HG03064 (cell line): ENCODE measurements at regions not wholly inside any gene's neighbourhood (a gene's known extent, or its start where the extent isn't known, plus 50 kb on each side); places are given as distances from the start of the nearest gene placed in this dataset.

Experiments
- ATAC-seq: cut with Tn5 transposase; IDR thresholded peaks from one replicate; pipeline ENCODE4 v1.9.1; 2021; ENCODE audit warnings: low read depth; ENCODE audit not compliant: unreplicated experiment

DNA sequence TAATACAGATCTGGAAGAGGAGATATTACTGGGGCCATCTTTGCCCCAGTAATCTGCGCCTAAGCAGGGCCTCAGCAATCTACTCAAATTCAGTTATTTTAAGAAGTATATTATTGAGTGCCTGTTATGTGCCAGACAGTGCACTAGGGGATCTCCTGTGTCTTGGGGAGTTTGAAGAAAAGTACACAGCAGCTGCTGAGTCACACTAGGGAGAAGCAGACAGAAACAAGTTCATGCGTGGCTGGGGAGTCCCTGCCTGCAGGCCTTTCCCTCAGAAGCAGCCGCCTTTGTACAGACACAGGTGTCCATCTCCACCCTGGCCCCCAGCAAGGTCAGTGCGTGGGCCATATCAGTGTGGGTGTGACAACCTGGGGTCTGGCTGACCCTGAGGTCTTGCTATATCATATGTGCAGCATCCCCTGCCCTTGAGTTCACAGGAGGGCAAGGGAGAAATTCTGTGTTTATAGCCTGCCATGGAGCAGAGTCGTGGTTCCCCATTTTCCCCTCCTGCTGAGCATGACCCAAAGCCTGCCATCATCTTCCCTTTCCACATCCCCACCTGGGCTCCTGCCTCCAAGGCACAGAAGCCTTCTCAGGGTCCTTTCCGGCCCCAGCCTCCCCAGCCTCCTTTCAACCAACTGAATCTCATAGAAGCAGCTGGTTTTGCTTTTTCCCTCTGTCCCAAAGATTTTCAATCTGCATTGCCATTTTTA, 229.9 kb upstream of the SDK2 start:
- no peak for ATAC-seq

DNA sequence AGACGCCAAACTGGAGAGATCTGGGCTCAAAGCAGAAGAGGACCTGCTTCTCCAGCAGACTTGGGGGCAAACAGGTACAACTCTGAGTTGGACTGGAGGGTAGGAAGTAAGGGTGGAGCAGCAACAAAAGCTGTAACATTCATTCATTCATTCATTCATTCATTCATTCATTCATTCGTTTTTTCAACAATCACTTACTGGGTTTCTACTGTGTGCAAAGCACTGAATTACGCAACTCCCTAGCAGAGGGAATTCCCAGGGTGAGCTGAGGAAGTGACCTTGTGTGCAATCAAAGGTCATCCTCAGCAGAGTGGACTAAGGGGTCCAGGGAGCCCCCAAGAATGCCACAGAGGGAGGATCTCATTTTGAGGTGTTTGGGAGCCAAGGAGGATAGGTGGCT, 231.1 kb upstream of the SDK2 start:
- ATAC-seq = no peak

DNA sequence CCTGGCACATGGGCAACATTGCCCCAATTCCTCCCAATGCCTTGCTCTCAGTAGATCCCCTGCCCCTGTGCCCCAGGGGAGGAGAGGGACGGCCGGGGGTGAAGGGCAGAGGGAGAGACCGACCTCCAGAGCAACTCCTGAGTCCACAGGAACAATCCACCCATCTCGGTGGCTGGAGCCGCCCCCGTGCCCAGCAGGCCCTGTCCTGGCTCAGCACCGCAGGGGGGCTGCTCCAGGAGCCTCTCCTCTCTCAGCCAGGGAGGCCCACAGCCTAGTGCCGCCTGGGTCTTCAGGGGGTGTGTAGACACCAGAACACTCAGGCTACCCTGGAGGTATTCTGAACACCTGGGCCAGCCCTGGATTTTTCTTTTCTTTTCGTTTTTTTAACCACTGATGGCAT, 233.7 kb upstream of the SDK2 start:
- ATAC-seq = no peak

DNA sequence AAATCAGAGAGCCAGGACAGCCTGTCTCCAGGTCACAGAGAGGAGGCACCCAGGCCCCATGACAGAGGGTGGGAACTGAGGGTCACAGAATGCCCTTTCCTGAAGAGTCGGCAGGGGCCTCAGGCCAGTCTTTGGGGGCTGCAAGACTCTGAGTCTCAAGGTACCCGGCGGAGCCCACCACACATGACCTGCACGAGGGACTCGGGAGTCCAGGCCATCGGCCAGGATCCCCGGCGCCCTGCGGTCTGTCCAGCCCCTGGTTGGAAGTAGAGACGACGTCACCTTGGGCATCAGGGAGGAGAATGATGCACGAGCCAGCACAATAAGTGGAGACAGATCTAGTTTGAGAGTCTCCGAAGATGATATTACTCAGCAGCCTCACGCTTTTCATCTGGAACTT, 234.7 kb upstream of the SDK2 start:
- no peak for ATAC-seq

DNA sequence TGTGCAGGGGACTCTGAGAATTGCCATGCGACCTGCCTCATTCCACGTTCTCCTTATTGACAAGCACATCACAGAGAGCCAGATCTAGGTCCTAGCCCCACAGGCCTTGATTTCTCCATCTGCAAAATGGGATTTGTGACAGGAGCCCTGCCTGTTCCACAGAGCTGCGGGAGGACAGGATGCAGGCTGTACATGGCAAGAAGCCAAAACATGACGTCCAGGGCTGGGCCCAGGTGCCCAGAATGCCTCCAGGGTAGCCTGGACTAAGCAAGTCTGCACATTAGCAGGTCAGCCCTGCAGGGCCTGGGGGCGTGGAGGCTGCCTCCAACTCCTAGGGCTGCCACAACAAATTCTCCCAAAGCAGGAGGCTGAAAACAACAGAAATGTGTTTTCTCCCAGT, 235.7 kb upstream of the SDK2 start:
- ATAC-seq = no peak

- ATAC-seq = no peak
Measured at GRCh38 chr17:73882590-73882989, 238.3 kb upstream of the SDK2 start.

- no peak for ATAC-seq
Measured at GRCh38 chr17:73883175-73883574, 238.9 kb upstream of the SDK2 start.

DNA sequence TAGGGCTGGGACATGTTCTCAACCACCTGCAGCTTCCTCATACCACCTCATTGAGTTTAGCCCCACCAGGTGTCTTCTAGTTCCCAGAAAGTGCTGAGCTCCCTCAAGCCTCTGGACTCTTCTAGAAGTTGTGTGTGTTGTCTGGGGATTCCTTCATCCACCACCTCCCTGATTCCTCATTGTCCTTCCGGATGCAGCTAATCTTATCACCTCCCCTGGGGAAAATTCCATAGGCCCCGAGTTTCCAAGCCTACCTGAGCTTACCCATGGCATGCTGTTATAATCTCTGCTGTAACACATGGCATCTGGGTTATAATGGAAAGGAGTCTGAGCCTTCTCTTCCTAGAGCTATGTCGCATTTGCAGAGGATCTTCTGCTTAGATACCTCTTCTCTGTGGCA, 243.5 kb upstream of the SDK2 start:
- ATAC-seq = no peak

- no peak for ATAC-seq
Measured at GRCh38 chr17:73888862-73889261, 244.6 kb upstream of the SDK2 start.

DNA sequence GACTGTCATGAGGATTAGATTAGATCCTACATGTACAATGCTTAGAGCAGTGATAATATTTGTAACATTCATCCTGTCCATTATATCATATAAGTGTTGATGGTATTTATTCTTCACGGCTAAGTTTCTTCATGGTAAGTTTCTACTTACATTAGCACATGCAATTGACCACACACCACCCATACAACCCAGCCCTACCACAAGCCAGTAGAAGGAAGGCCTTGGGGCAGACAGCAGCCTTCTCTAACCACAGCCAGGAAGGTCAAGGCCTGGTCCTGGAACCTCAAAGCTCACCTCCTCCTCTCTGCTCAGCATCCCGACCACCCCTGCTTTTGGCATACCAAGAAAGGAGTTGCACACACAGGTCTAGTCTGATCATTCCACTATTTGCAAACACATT, 245.2 kb upstream of the SDK2 start:
- no peak for ATAC-seq

DNA sequence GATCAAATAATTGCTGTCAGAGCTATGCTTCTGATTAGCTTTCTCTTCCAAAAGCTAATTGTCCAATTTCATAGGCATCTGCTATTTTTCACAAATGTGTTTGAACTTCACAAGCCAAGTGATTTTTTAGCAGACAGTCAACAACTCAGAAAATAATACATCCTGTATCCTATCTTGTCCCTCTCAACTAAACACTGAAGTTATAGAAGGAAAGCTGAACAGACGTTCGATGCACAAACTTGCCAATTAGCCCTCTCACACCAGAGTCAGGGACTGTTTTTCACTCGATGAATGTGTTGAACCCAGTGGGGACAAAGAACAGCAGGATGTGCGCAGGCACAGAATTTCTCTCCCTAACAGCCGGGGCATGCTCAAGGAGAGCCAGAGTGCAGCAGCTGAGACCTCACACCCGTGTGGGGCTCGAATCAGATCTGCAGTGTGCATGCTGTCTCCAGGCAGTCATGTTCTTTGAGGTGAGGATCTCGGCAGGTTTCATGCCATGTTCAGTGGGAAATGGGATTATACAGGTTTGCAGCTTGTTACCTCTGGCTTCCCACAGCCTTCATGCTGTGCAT, 246.7 kb upstream of the SDK2 start:
- ATAC-seq = no peak

DNA sequence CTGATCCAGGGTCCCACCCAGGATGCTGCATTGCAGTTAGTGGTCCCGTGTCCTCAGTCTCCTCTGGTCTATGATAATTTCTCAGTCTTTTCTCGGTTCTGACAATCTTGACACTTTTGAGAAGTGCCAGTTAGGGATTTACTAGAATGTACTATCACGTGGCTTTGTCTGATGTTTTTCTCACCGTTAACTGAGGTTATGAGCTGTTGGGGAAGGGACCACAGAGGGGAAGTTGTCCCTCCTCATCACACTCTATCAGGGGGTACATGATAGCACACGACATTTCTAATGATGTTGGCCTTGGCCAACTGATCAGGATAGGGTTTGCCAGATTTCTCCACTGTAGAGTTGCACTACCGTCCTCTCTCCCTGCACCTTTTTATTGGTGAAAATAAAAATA, 250.9 kb upstream of the SDK2 start:
- ATAC-seq = no peak

DNA sequence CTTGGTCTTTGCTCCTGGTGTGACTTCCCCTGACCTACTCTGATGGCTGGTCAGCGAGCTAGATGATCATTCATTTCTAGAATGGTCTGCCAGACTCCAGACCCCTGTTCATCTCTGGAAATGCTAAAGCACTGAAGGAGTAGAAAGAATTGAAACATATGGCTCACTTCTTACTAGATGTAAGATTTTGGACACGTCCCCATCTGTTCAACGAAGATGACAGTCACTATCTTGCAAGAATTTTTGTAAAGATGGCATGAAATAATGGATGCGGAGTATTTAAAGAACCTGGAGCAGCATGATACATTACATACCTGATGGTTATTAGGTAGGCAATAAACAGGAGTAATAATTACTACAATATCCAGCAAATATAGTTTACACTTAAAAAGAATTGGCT, 252.7 kb upstream of the SDK2 start:
- ATAC-seq = no peak

DNA sequence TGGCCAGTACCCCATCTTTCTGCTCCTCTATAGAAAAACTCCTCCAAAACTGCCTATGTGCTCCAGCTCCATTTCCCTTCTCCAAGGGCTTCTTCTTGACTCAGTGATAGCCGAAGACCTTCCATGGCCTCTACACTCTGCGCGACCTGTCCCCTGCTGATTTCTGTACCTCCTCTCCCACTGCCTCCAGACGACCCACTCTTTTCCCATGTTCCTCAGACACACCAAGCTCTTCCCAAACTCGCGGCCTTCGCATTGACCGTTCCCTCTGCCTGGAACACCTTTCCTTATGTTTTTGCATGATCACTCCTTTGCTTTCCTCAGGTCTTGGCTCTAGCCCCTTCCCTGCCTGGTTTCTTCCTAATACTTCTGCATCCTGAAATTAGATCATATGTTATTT, 255.6 kb upstream of the SDK2 start:
- no peak for ATAC-seq

- no peak for ATAC-seq
Measured at GRCh38 chr17:73900516-73900915, 256.3 kb upstream of the SDK2 start.

GRCh38 chr17:73901249-73901648, 257.0 kb upstream of the SDK2 start:
- ATAC-seq = no peak

DNA sequence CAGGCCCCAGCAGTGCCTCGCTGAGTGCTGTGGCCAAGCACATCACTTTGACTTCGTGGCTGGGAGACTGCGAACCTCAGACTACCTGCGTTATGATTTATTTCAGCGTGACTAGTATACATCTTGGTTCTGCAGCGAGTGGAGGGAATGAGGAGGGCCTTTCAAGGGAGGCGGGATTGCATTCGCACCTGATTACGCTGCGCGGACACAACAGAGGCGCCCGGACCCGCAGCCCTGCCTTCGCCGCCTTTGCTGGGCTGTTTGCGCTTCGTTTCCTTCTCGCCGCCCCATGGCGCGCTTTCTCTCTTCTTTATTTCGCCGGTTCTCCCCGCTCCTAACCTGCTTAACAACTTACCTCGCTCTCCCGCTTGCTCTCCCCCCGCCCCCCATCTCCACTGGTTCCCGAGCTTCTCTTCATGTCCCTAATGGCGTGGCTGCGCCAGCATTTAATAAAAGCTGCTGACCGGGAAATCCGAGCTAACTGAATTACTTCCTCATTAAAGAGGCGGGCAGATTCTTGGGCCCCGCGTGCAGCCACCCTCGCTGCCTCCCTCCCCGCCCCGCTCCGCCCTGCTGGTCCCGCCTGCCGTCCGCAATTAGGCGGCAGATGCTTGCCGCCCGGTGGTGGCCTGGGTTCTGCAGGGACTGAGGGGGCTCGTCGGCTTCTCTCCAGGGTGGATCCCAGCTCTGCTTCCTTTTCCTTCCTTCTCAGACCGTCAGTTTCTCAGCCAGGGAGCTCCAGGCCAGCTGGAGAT, 257.6 kb upstream of the SDK2 start:
- ATAC-seq = no peak

DNA sequence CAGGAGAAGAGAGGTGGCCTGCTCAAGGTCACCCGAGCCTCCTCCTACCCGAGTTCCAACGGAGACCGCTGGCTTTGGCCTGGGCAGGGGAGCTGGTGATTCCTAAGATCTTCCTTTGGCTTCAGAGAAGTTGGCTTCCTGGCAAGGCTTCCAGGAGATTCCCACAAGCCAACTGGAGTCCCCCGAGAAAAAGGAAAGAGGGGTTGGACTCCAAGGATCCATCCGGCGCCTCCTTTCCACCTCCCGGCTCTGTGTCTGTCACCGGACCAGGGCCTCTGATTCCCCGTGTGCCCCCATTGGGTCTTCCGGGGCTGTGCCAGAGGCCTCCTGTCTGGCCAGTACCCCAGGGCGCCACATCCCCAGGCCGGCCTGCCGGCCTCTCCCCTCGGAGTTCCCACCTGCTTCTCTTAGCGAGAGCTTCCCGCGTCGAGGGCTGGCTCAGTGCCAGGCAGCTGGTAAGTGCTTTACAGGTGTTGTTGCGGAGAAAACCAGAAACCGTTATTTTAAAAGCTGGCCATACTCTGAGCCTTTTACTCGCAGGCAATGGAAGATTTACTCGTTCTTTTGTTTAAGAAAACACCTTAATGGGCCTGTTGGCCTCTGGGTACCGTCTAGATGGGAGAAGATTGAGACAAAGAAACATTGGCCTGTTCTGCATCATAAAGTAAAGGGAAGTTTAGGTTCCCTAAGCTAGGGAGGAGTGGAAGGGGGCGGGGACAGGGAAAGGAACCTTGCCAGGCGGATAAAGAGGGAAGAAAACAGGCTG, 258.4 kb upstream of the SDK2 start:
- ATAC-seq = no peak

DNA sequence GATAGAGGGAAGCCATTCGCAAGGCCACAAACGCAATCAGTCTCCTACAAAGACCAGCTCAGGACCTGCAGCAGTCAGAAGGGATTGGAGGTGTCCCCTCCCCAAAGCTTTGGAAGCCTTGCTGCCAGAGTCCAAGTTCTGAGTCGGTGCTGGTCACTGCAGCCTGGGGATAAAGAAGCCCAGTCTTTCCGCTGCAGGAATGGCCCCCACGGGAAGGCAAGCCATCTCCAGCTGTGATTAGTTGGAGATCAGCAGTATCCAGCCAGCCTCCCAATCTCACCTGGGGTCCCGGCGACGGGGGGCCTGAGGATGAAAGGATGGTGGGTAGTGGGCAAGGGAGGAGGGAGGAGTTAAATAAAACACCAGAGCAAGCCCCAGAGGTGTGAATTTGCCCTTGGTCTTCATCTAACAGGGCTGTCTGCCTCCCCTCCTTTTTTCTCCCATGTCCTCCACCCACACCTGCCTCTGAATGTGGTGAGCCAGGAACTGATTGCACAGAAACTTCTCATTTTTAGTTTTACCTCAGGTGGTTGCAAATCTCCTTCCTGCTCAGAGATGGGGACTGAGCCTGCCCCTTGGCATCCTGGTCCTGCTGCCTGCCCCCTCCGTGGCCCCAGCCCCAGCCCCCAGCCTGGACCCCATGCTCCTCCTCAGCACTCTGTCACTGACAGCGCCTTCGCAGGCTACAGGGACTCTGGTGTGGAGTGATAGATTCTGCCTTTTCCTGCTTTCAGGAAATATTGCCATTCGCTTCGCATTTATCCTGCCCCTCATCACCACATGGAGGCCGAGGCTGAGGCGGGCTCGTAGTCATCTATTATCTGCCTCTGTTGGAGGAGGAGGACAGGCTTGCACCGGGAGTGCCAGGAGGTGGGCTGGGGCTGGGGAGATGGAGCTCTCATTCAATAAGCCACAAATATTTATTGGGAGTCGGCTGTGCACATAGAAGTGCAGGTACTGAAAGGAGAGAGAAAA, 262.9 kb upstream of the SDK2 start:
- ATAC-seq = no peak

- no peak for ATAC-seq
Measured at GRCh38 chr17:73909186-73909585, 264.9 kb upstream of the SDK2 start.
